ENCODE measurements at regions not wholly inside any gene's neighbourhood (a gene's known extent, or its start where the extent isn't known, plus 50 kb on each side); places are given as distances from the start of the nearest gene placed in this dataset.

DNA sequence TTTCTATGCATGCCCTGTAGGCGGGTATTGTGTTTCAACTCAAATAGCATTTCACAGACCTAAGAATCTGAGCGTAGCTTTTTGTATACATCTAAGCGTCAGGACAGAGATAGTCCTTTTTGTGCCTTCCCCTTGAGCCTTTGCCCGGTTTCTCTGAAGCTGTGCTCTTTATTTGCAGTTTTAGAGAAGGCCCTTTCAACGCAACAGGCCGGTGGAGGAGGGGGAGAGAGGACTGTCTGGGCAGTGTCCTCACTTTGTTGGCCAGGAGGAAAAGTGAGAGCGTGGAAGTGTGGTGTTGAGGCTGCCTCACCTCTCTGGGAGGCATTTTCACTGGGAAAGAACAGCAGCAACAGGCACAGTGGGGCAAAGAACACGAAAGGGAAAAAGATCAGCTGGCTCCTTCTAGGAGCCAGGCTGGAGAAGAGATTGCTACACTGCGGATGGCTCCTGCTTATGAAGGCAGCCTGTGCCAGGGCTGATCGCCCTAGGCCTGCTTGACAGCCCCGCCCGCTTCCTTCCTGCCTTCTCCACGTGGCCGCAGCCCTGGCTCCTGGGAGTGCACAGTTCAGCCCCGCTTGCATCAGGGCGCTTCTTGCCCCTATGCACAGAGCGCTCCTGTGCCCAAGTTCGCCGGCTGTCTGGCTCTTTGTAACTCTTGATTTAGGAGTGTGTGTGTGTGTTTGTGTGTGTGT is 195.6 kb upstream of the POU3F3 start (continued):
- no peak for TF ChIP-seq ZNF70 (CRISPR knock-in tag; IDR thresholded peaks at IDR 0.05)
- TF ChIP-seq CSDC2 (CRISPR knock-in tag; IDR thresholded peaks at IDR 0.05), result no peak

DNA sequence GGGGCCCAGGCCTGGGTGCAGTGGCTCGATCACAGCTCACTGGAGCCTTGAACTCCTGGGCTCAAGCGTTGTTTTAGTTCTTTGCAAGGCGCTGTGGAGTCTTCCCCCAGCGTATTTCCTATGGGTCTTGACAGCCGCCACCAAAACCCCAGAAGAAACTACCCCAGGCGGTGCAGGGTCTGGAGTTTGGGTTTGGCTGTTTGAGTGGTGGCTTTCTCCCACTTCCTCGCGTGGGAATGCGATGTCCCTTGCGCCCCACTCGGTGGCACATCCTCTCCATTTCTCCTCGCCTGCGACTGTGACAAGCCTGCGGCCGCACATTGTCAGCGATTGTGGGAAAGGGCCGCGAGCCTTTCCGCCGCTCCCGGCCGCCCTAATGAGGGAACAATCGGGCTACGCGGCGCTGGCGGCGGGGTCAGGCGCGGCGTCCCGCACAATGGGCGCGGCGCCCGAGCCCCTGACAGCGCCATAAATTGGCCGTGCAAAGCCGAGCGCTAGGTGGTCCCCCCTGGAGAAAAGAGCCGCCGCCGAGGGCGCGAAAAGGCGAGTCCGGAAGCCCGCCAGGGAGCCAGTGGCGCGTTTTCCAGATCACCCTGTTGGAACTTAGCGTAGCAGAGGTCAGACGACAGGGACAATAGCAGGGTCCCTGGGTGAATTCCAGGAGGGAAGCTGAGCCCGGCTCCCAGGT is 194.9 kb upstream of the POU3F3 start:
- ATAC-seq, result no peak
- no peak for TF ChIP-seq RARB (CRISPR knock-in tag; IDR thresholded peaks at IDR 0.05)
- TF ChIP-seq ZFP3 (CRISPR knock-in tag; IDR thresholded peaks at IDR 0.05), result no peak
- no peak for TF ChIP-seq CSDC2 (CRISPR knock-in tag; IDR thresholded peaks at IDR 0.05)
- TF ChIP-seq PPARA (CRISPR knock-in tag; IDR thresholded peaks at IDR 0.05; ENCODE audit: borderline replicate concordance), result no peak
- no peak for TF ChIP-seq TOX (CRISPR knock-in tag; IDR thresholded peaks at IDR 0.05; ENCODE audit: borderline replicate concordance)

DNA sequence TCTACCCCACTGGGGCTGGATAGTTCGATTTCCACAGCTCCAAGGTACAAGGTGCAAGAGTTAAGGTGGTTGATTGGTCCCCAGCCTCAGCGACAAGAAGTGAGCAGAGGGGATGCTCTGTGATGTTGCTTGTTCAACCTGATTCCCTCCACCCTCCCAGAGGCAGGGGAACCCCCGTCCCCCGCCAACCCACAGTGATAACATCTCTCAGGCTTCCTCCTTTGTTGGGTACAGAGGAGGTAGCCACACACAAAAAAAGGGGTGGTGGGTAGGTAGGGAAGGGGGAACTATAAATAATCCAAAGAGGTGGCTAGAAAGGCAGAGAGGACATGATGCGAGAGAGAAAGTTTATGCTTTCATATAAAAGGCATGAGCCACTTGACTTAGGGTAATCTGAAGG is 192.9 kb upstream of the POU3F3 start:
- no peak for ATAC-seq
- TF ChIP-seq ISL1 (CRISPR knock-in tag; IDR thresholded peaks at IDR 0.05) (no peak), GLIS3 (CRISPR knock-in tag; IDR thresholded peaks at IDR 0.05) (no peak), ESRRG (CRISPR knock-in tag; IDR thresholded peaks at IDR 0.05) (no peak), BACH2 (CRISPR knock-in tag; IDR thresholded peaks at IDR 0.05; ENCODE audit: borderline replicate concordance) (no peak), ZNF565 (CRISPR knock-in tag; conservative IDR thresholded peaks at IDR 0.05; ENCODE audit: low read depth) (no peak), TCF4 (CRISPR knock-in tag; IDR thresholded peaks at IDR 0.05; ENCODE audit: borderline replicate concordance) (no peak), ARNTL (CRISPR knock-in tag; IDR thresholded peaks at IDR 0.05; ENCODE audit: borderline replicate concordance, low read depth) (no peak), ZC3H10 (CRISPR knock-in tag; IDR thresholded peaks at IDR 0.05) (no peak), CSDC2 (CRISPR knock-in tag; IDR thresholded peaks at IDR 0.05) (no peak), TSHZ2 (CRISPR knock-in tag; IDR thresholded peaks at IDR 0.05) (no peak), POU6F1 (CRISPR knock-in tag; IDR thresholded peaks at IDR 0.05; ENCODE audit: borderline replicate concordance, low read depth) (no peak)
- TF ChIP-seq, protein P1, sequence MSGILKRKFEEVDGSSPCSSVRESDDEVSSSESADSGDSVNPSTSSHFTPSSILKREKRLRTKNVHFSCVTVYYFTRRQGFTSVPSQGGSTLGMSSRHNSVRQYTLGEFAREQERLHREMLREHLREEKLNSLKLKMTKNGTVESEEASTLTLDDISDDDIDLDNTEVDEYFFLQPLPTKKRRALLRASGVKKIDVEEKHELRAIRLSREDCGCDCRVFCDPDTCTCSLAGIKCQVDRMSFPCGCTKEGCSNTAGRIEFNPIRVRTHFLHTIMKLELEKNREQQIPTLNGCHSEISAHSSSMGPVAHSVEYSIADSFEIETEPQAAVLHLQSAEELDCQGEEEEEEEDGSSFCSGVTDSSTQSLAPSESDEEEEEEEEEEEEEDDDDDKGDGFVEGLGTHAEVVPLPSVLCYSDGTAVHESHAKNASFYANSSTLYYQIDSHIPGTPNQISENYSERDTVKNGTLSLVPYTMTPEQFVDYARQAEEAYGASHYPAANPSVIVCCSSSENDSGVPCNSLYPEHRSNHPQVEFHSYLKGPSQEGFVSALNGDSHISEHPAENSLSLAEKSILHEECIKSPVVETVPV (CRISPR knock-in tag; IDR thresholded peaks at IDR 0.05), result no peak

DNA sequence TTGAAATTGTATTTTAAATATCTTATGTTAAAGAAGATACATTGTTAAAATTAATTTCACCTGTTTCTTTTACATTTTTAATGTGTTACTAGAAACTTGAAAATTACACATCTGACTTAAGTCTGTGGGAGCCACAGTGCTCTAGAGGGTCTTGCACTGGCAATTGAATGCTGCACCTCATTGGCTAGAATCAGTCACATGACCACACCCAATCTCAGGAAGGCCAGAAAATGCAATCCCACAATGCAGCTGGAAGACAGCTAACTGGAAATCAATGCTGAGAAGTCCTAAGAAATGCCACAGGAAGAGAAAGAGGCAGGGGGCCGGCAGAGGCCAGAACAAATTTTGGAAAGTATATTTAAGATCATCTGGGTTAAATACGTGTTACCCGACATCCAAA is 189.2 kb upstream of the POU3F3 start:
- no peak for ATAC-seq
- no peak for TF ChIP-seq ZFP3 (CRISPR knock-in tag; IDR thresholded peaks at IDR 0.05)
- TF ChIP-seq ZNF8 (CRISPR knock-in tag; IDR thresholded peaks at IDR 0.05), result no peak
- TF ChIP-seq ZNF70 (CRISPR knock-in tag; IDR thresholded peaks at IDR 0.05), result no peak

- TF ChIP-seq TCF4 (CRISPR knock-in tag; IDR thresholded peaks at IDR 0.05; ENCODE audit: borderline replicate concordance) (no peak), CSDC2 (CRISPR knock-in tag; IDR thresholded peaks at IDR 0.05) (no peak), RARB (CRISPR knock-in tag; IDR thresholded peaks at IDR 0.05) (no peak), TSHZ2 (CRISPR knock-in tag; IDR thresholded peaks at IDR 0.05) (no peak), ESRRG (CRISPR knock-in tag; IDR thresholded peaks at IDR 0.05) (no peak), ARNTL (CRISPR knock-in tag; IDR thresholded peaks at IDR 0.05; ENCODE audit: borderline replicate concordance, low read depth) (no peak), ZNF565 (CRISPR knock-in tag; conservative IDR thresholded peaks at IDR 0.05; ENCODE audit: low read depth) (no peak), OSR1 (CRISPR knock-in tag; IDR thresholded peaks at IDR 0.05) (no peak), ISL1 (CRISPR knock-in tag; IDR thresholded peaks at IDR 0.05) (no peak), GLIS3 (CRISPR knock-in tag; IDR thresholded peaks at IDR 0.05) (no peak), ZNF70 (CRISPR knock-in tag; IDR thresholded peaks at IDR 0.05) (no peak)
- TF ChIP-seq, protein P1 (CRISPR knock-in tag; IDR thresholded peaks at IDR 0.05), result no peak
- no peak for ATAC-seq
Observed at GRCh38 chr2:104668631-104669030, 185.3 kb upstream of the POU3F3 start.

Data from SK-N-SH treated with all-trans-retinoic acid at 6 μM for 48 hours (cell line).